BE2C (cell line): ENCODE measurements at regions not wholly inside any gene's neighbourhood (a gene's known extent, or its start where the extent isn't known, plus 50 kb on each side); places are given as distances from the start of the nearest gene placed in this dataset.

Experiments used
- DNase-seq: peaks from one replicate; pipeline ENCODE4 v3.0.0-alpha.2; 2020
- H3K27me3 ChIP-seq: fragments of 250-450 bp; sonication (Bioruptor Pico); 2 replicates; pipeline ENCODE4 v1.5.1; 2020; ENCODE audit warnings: mild to moderate bottlenecking
- H3K36me3 ChIP-seq: fragments of 250-450 bp; sonication (Bioruptor Pico); 2 replicates; pipeline ENCODE4 v1.5.1; 2020; ENCODE audit warnings: mild to moderate bottlenecking
- H3K4me1 ChIP-seq: fragments of 250-450 bp; sonication (Bioruptor Pico); 2 replicates; pipeline ENCODE4 v1.5.1; 2020
- H3K4me3 ChIP-seq: 2 replicates; pipeline ENCODE4 v1.5.1; 2011; ENCODE audit warnings: low read depth, low read length
- H3K9me3 ChIP-seq: fragments of 250-450 bp; sonication (Bioruptor Pico); 2 replicates; pipeline ENCODE4 v1.5.1; 2020
- CTCF ChIP-seq: IDR thresholded peaks from 2 replicates; pipeline ENCODE4 v1.5.1; 2012; ENCODE audit warnings: mild to moderate bottlenecking, low read depth, low read length

- Histone ChIP-seq H3K36me3 (no peaks in the 10 kb centered on the region), H3K4me1 (no peaks in the 10 kb centered on the region), H3K27me3 (no peaks in the 10 kb centered on the region), H3K9me3 (no peaks in the 10 kb centered on the region), H3K4me3 (no peak overlapping the region)
- no peak for TF ChIP-seq CTCF
- DNase-seq: no peak
These were observed 147.2 kb upstream of the JUN start for GRCh38 chr1:58931024-58931423.

GRCh38 chr1:58931756-58932155, 147.9 kb upstream of the JUN start:
- H3K4me3 ChIP-seq: no peak overlapping the region
- no peaks in the 10 kb centered on the region for H3K9me3 ChIP-seq
- TF ChIP-seq CTCF: no peak
- no peak for DNase-seq
- H3K4me1 ChIP-seq: no peaks in the 10 kb centered on the region
- H3K36me3 ChIP-seq: no peaks in the 10 kb centered on the region
- no peaks in the 10 kb centered on the region for H3K27me3 ChIP-seq

- Histone ChIP-seq H3K9me3 (no peaks in the 10 kb centered on the region), H3K4me3 (no peak overlapping the region), H3K27me3 (no peaks in the 10 kb centered on the region), H3K36me3 (no peaks in the 10 kb centered on the region), H3K4me1 (no peaks in the 10 kb centered on the region)
- DNase-seq: no peak
- TF ChIP-seq CTCF: no peak
These were observed 149.2 kb upstream of the JUN start for GRCh38 chr1:58932859-58933598.

- Histone ChIP-seq H3K36me3 (no peaks in the 10 kb centered on the region), H3K4me1 (no peaks in the 10 kb centered on the region), H3K9me3 (no peaks in the 10 kb centered on the region), H3K27me3 (no peaks in the 10 kb centered on the region), H3K4me3 (no peak overlapping the region)
- no peak for DNase-seq
- no peak for TF ChIP-seq CTCF
These were observed 149.7 kb upstream of the JUN start for GRCh38 chr1:58933599-58933926.

- no peaks in the 10 kb centered on the region for H3K27me3 ChIP-seq
- DNase-seq: no peak
These were observed 150.9 kb upstream of the JUN start for GRCh38 chr1:58934706-58935105.

GRCh38 chr1:58936973-58937372, 153.1 kb upstream of the JUN start:
- Histone ChIP-seq H3K4me3 (no peak overlapping the region), H3K27me3 (no peaks in the 10 kb centered on the region), H3K4me1 (no peaks in the 10 kb centered on the region), H3K9me3 (no peaks in the 10 kb centered on the region), H3K36me3 (no peaks in the 10 kb centered on the region)
- no peak for DNase-seq
- no peak for TF ChIP-seq CTCF

More at GRCh38 chr1:58934706-58935105, 150.9 kb upstream of the JUN start:
- no peaks in the 10 kb centered on the region for H3K9me3 ChIP-seq
- no peak overlapping the region for H3K4me3 ChIP-seq
- no peaks in the 10 kb centered on the region for H3K4me1 ChIP-seq
- no peak for TF ChIP-seq CTCF
- no peaks in the 10 kb centered on the region for H3K36me3 ChIP-seq
